ENCODE measurements at regions not wholly inside any gene's neighbourhood (a gene's known extent, or its start where the extent isn't known, plus 50 kb on each side); places are given as distances from the start of the nearest gene placed in this dataset.

DNA sequence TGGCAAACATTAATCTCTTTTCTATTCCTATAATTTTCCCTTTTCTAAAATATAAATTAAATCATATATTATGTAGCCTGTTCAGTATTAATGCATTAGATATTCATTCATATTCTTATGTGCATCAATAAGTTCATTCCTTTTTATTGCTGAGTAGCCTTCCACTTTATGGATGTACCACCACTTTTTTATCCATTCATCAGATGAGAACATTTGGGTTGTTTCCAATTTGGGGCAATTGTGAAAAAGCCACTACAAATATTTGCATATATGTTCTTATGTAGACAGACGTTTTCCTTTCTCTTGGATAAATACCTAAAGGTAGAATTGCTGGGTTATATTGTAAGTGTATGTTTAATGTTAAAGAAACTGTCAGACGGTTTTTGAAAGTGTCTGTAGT, 79.4 kb upstream of the MAPK10 start:
- no peaks in the 10 kb centered on the region; the same call in 1 of the 2 replicates for H3K27me3 ChIP-seq (replicated peaks; ENCODE audit: control insufficient read depth, insufficient read depth, low read length)
- H3K36me3 ChIP-seq (ENCODE audit: control insufficient read depth, insufficient read depth, low read length): no peaks in the 10 kb centered on the region
- no peak overlapping the region for H3K4me3 ChIP-seq (replicated peaks; ENCODE audit: low read depth, low read length)
- DNase-seq (ENCODE audit: extremely low read depth, insufficient read length): no peak
- no peak for TF ChIP-seq CTCF (IDR thresholded peaks at IDR 0.05; ENCODE audit: insufficient read depth, low read length, poor library complexity, severe bottlenecking)

- DNase-seq (ENCODE audit: extremely low read depth, insufficient read length): peak; percentile 41
- Histone ChIP-seq H3K36me3 (ENCODE audit: control insufficient read depth, insufficient read depth, low read length) (no peaks in the 10 kb centered on the region), H3K4me3 (replicated peaks; ENCODE audit: low read depth, low read length) (no peak overlapping the region), H3K27me3 (replicated peaks; ENCODE audit: control insufficient read depth, insufficient read depth, low read length) (no peaks in the 10 kb centered on the region; the same call in 1 of the 2 replicates)
- no peak for TF ChIP-seq CTCF (IDR thresholded peaks at IDR 0.05; ENCODE audit: insufficient read depth, low read length, poor library complexity, severe bottlenecking)
Measured at GRCh38 chr4:86441175-86441936, 81.5 kb upstream of the MAPK10 start.

- no peak for DNase-seq (ENCODE audit: extremely low read depth, insufficient read length)
- Histone ChIP-seq H3K4me3 (replicated peaks; ENCODE audit: low read depth, low read length) (no peak overlapping the region), H3K27me3 (replicated peaks; ENCODE audit: control insufficient read depth, insufficient read depth, low read length) (no peaks in the 10 kb centered on the region; the same call in 1 of the 2 replicates), H3K36me3 (ENCODE audit: control insufficient read depth, insufficient read depth, low read length) (no peaks in the 10 kb centered on the region)
- TF ChIP-seq CTCF (IDR thresholded peaks at IDR 0.05; ENCODE audit: insufficient read depth, low read length, poor library complexity, severe bottlenecking): no peak
Measured at GRCh38 chr4:86442881-86443280, 83.0 kb upstream of the MAPK10 start.

- Histone ChIP-seq H3K4me3 (replicated peaks; ENCODE audit: low read depth, low read length) (no peak overlapping the region), H3K27me3 (replicated peaks; ENCODE audit: control insufficient read depth, insufficient read depth, low read length) (no peaks in the 10 kb centered on the region; the same call in 1 of the 2 replicates), H3K36me3 (ENCODE audit: control insufficient read depth, insufficient read depth, low read length) (no peaks in the 10 kb centered on the region)
- no peak for DNase-seq (ENCODE audit: extremely low read depth, insufficient read length)
- no peak for TF ChIP-seq CTCF (IDR thresholded peaks at IDR 0.05; ENCODE audit: insufficient read depth, low read length, poor library complexity, severe bottlenecking)
Measured at GRCh38 chr4:86443495-86443894, 83.6 kb upstream of the MAPK10 start.

- Histone ChIP-seq H3K36me3 (ENCODE audit: control insufficient read depth, insufficient read depth, low read length) (no peaks in the 10 kb centered on the region), H3K27me3 (replicated peaks; ENCODE audit: control insufficient read depth, insufficient read depth, low read length) (no peaks in the 10 kb centered on the region; the same call in 1 of the 2 replicates), H3K4me3 (replicated peaks; ENCODE audit: low read depth, low read length) (no peak overlapping the region)
- DNase-seq (ENCODE audit: extremely low read depth, insufficient read length): no peak
- TF ChIP-seq CTCF (IDR thresholded peaks at IDR 0.05; ENCODE audit: insufficient read depth, low read length, poor library complexity, severe bottlenecking): no peak
Measured at GRCh38 chr4:86446996-86447395, 87.1 kb upstream of the MAPK10 start.

All from GM06990 (cell line).